DND-41 (cell line): ENCODE measurements at regions not wholly inside any gene's neighbourhood (a gene's known extent, or its start where the extent isn't known, plus 50 kb on each side); places are given as distances from the start of the nearest gene placed in this dataset.

Experiments used
- EZH2 ChIP-seq: IDR thresholded peaks from 3 replicates; pipeline ENCODE4 v1.6.1; 2012; ENCODE audit warnings: borderline replicate concordance, low read depth, mild to moderate bottlenecking, moderate library complexity, low read length, inconsistent platforms; ENCODE audit not compliant: severe bottlenecking
- TF ChIP-seq, protein P1 (sequence below): IDR thresholded peaks from 2 replicates; pipeline ENCODE4 v1.5.1; 2012; ENCODE audit warnings: borderline replicate concordance, low read length, moderate library complexity, mild to moderate bottlenecking; ENCODE audit not compliant: poor library complexity, severe bottlenecking; ENCODE audit errors: extremely low read depth

DNA sequence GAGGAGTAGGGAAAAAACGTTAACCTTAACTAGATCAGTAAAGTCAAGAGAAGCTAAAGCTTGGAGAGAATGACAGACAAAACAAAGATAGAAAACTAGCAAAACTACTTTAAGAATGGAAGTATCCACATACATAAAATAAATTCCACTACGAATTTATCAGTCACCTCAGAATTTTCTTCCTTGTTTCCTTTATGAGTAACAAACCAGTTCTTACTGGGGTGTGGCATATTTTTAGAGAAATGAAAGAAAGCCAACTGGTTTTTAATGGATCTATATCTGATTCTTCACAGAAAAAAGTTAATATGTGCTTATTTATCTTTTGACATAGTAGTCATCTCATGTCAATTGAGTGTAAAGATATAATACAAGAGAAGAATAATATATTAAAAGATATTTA is 2033.7 kb upstream of the CELF4 start:
- TF ChIP-seq, protein P1, sequence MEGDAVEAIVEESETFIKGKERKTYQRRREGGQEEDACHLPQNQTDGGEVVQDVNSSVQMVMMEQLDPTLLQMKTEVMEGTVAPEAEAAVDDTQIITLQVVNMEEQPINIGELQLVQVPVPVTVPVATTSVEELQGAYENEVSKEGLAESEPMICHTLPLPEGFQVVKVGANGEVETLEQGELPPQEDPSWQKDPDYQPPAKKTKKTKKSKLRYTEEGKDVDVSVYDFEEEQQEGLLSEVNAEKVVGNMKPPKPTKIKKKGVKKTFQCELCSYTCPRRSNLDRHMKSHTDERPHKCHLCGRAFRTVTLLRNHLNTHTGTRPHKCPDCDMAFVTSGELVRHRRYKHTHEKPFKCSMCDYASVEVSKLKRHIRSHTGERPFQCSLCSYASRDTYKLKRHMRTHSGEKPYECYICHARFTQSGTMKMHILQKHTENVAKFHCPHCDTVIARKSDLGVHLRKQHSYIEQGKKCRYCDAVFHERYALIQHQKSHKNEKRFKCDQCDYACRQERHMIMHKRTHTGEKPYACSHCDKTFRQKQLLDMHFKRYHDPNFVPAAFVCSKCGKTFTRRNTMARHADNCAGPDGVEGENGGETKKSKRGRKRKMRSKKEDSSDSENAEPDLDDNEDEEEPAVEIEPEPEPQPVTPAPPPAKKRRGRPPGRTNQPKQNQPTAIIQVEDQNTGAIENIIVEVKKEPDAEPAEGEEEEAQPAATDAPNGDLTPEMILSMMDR = no peak
- TF ChIP-seq EZH2 = no peak
